ENCODE measurements at regions not wholly inside any gene's neighbourhood (a gene's known extent, or its start where the extent isn't known, plus 50 kb on each side); places are given as distances from the start of the nearest gene placed in this dataset.

DNA sequence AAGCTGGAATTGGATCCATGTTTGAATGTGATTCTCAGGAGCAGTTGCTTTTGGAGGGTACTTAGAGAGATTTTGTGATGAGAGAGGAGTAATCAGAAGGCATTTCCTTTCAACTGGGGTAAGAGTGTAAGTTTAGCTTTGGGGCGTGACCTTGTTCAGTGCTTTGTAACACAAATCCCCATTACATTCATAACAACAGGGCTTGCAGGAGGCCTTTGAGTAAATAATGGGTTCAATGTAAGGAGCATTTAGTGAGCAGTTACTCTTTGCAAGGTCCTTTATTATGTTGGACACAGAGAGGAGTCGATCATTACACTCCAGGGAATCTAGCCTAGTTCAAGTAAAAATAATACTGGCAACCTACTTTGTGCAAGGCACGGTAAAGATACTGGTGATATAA is 74.0 kb upstream of the AFF2 start:
- TF ChIP-seq, protein P1, sequence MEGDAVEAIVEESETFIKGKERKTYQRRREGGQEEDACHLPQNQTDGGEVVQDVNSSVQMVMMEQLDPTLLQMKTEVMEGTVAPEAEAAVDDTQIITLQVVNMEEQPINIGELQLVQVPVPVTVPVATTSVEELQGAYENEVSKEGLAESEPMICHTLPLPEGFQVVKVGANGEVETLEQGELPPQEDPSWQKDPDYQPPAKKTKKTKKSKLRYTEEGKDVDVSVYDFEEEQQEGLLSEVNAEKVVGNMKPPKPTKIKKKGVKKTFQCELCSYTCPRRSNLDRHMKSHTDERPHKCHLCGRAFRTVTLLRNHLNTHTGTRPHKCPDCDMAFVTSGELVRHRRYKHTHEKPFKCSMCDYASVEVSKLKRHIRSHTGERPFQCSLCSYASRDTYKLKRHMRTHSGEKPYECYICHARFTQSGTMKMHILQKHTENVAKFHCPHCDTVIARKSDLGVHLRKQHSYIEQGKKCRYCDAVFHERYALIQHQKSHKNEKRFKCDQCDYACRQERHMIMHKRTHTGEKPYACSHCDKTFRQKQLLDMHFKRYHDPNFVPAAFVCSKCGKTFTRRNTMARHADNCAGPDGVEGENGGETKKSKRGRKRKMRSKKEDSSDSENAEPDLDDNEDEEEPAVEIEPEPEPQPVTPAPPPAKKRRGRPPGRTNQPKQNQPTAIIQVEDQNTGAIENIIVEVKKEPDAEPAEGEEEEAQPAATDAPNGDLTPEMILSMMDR (IDR thresholded peaks at IDR 0.05), result no peak
- TF ChIP-seq POLR2A (IDR thresholded peaks at IDR 0.05) (no peak), EP300 (IDR thresholded peaks at IDR 0.05) (no peak)
